H1 (cell line): ENCODE measurements at regions not wholly inside any gene's neighbourhood (a gene's known extent, or its start where the extent isn't known, plus 50 kb on each side); places are given as distances from the start of the nearest gene placed in this dataset.

ENCODE experiments used
- CTCF ChIA-PET: fragments of 300-600 bp; sonication (Branson Sonifier 250); formaldehyde crosslinking; loops from one replicate; lab custom pipeline; 2021; ENCODE audit not compliant: partially characterized antibody; lab: Charles Lee
- POLR2A ChIA-PET: fragments of 300-600 bp; sonication (Branson Sonifier 250); formaldehyde crosslinking; loops from one replicate; lab custom pipeline; 2021; ENCODE audit warnings: inconsistent platforms; ENCODE audit not compliant: partially characterized antibody; lab: Charles Lee
- DNase-seq, 2 experiments: peaks; one replicate each; pipeline versions ENCODE4 v3.0.0 to v3.0.0-alpha.2; 2010 to 2022; ENCODE audit warnings: low spot score in 2 of 2, low read depth in 1 of 2, mixed read lengths in 1 of 2
- FAIRE-seq: peaks from 2 replicates; lab custom pipeline; 2011; peaks lifted over from hg19 to GRCh38; lab: Jason Lieb, UNC
- H2AFZ ChIP-seq: 2 replicates; pipeline ENCODE4 v1.8.1; 2012; ENCODE audit warnings: low read length, inconsistent platforms
- H2AK5ac ChIP-seq: 2 replicates; pipeline ENCODE4 v1.6.1; 2013; ENCODE audit warnings: low read depth, low read length
- H2BK120ac ChIP-seq: replicated peaks from 2 replicates; pipeline ENCODE3; 2013; ENCODE audit warnings: low read depth, low read length, inconsistent platforms
- H2BK12ac ChIP-seq: 2 replicates; pipeline ENCODE4 v1.6.1; 2013; ENCODE audit warnings: low read depth, low read length
- H2BK15ac ChIP-seq: 2 replicates; pipeline ENCODE4 v1.6.1; 2013; ENCODE audit warnings: low read length
- H2BK20ac ChIP-seq: 2 replicates; pipeline ENCODE4 v1.6.1; 2013; ENCODE audit warnings: low read length
- H2BK5ac ChIP-seq: 2 replicates; pipeline ENCODE4 v1.6.1; 2013; ENCODE audit warnings: low read depth, low read length
- H3K14ac ChIP-seq: 2 replicates; pipeline ENCODE4 v1.6.1; 2013; ENCODE audit warnings: inconsistent platforms; ENCODE audit not compliant: insufficient read length
- H3K18ac ChIP-seq: 2 replicates; pipeline ENCODE4 v1.6.1; 2013; ENCODE audit warnings: low read length; ENCODE audit errors: extremely low read depth
- H3K23ac ChIP-seq: 2 replicates; pipeline ENCODE4 v1.6.1; 2013; ENCODE audit warnings: inconsistent platforms; ENCODE audit not compliant: insufficient read length
- H3K23me2 ChIP-seq: 2 replicates; pipeline ENCODE4 v1.6.1; 2013; ENCODE audit warnings: low read depth, low read length
- H3K27ac ChIP-seq: 2 replicates; pipeline ENCODE4 v1.6.1; 2011; ENCODE audit warnings: low read depth, low read length, inconsistent platforms
- H3K27me3 ChIP-seq, 4 experiments: replicated peaks in 1 of 4; 1 replicate in 1 of 4; 2 replicates in 3 of 4; pipeline versions ENCODE4 v1.6.1 to v1.8.1; 2011 to 2013; ENCODE audit warnings: low read length in 3 of 4, mild to moderate bottlenecking in 3 of 4, inconsistent platforms in 2 of 4, mixed read lengths in 2 of 4, moderate library complexity in 1 of 4; ENCODE audit not compliant: control insufficient read depth in 3 of 4, insufficient read depth in 3 of 4; ENCODE audit errors: extremely low read depth in 1 of 4
- H3K36me3 ChIP-seq, 4 experiments: 2 replicates each; pipeline versions ENCODE4 v1.6.1 to v1.8.1; 2011 to 2013; ENCODE audit warnings: mild to moderate bottlenecking in 4 of 4, low read length in 3 of 4, moderate library complexity in 2 of 4, control low read depth in 1 of 4, inconsistent platforms in 1 of 4; ENCODE audit not compliant: insufficient read depth in 4 of 4, control insufficient read depth in 2 of 4
- H3K4ac ChIP-seq: replicated peaks from 2 replicates; pipeline ENCODE3; 2013; ENCODE audit warnings: low read length, low read depth, mixed read lengths, inconsistent platforms; ENCODE audit not compliant: insufficient read length
- H3K4me1 ChIP-seq, 4 experiments: replicated peaks in 1 of 4; 1 replicate in 1 of 4; 2 replicates in 3 of 4; pipeline versions ENCODE4 v1.6.1 to v1.8.1; 2011 to 2013; ENCODE audit warnings: low read length in 3 of 4, inconsistent platforms in 2 of 4, mixed read lengths in 1 of 4; ENCODE audit not compliant: insufficient read depth in 4 of 4, control insufficient read depth in 3 of 4
- H3K4me2 ChIP-seq, 2 experiments: 2 replicates each; pipeline versions ENCODE4 v1.6.1 to v1.8.1; 2011 to 2013; ENCODE audit warnings: low read depth in 2 of 2, low read length in 2 of 2, control low read depth in 1 of 2, inconsistent platforms in 1 of 2, mild to moderate bottlenecking in 1 of 2; ENCODE audit not compliant: insufficient read depth in 1 of 2
- H3K4me3 ChIP-seq, 4 experiments: fragments of 200-600, 300-600 bp in 1 of 4; sonication (generic), shearing (Covaris generic), sonication (Bioruptor Twin) in 1 of 4; 2 replicates each; pipeline versions ENCODE4 v1.5.1 to v1.8.1; 2011 to 2016; ENCODE audit warnings: low read length in 4 of 4, low read depth in 3 of 4, control low read depth in 2 of 4, inconsistent platforms in 2 of 4, mild to moderate bottlenecking in 2 of 4, mixed read lengths in 1 of 4, moderate library complexity in 1 of 4; ENCODE audit not compliant: insufficient read depth in 2 of 4; ENCODE audit errors: extremely low read depth in 1 of 4
- H3K56ac ChIP-seq: replicated peaks from 2 replicates; pipeline ENCODE3; 2013; ENCODE audit warnings: low read depth, mild to moderate bottlenecking, mixed read lengths, low read length, inconsistent platforms; ENCODE audit not compliant: insufficient read length
- H3K79me1 ChIP-seq: 2 replicates; pipeline ENCODE4 v1.6.1; 2013; ENCODE audit warnings: low read depth, low read length, control low read depth
- H3K79me2 ChIP-seq, 2 experiments: 2 replicates each; pipeline versions ENCODE4 v1.6.1 to v1.8.1; 2012 to 2013; ENCODE audit warnings: low read length in 2 of 2, mild to moderate bottlenecking in 2 of 2, inconsistent platforms in 1 of 2; ENCODE audit not compliant: insufficient read depth in 2 of 2, control insufficient read depth in 1 of 2
- H3K9ac ChIP-seq, 4 experiments: replicated peaks in 1 of 4; 1 replicate in 1 of 4; 2 replicates in 3 of 4; pipeline versions ENCODE4 v1.6.1 to v1.8.1; 2011 to 2013; ENCODE audit warnings: low read depth in 3 of 4, low read length in 3 of 4, control low read depth in 2 of 4, mild to moderate bottlenecking in 2 of 4, moderate library complexity in 2 of 4, inconsistent platforms in 1 of 4; ENCODE audit errors: extremely low read depth in 1 of 4
- H3K9me3 ChIP-seq, 2 experiments: 2 replicates each; pipeline versions ENCODE4 v1.6.1 to v1.8.1; 2012 to 2013; ENCODE audit warnings: mild to moderate bottlenecking in 2 of 2, moderate library complexity in 2 of 2, control low read depth in 1 of 2, inconsistent platforms in 1 of 2, low read depth in 1 of 2, low read length in 1 of 2, mixed read lengths in 1 of 2; ENCODE audit not compliant: insufficient read depth in 2 of 2
- H4K20me1 ChIP-seq, 2 experiments: replicated peaks in 1 of 2; 2 replicates each; pipeline versions ENCODE3 to v1.8.1; 2011 to 2013; ENCODE audit warnings: inconsistent platforms in 2 of 2, low read length in 2 of 2, mild to moderate bottlenecking in 1 of 2; ENCODE audit not compliant: insufficient read depth in 2 of 2, control insufficient read depth in 1 of 2
- H4K5ac ChIP-seq: 2 replicates; pipeline ENCODE4 v1.6.1; 2013; ENCODE audit warnings: low read length, low read depth, mixed read lengths, inconsistent platforms; ENCODE audit not compliant: insufficient read length
- H4K8ac ChIP-seq: 2 replicates; pipeline ENCODE4 v1.8.0; 2013; ENCODE audit warnings: mild to moderate bottlenecking, moderate library complexity, low read length, inconsistent platforms; ENCODE audit not compliant: insufficient read depth; ENCODE audit errors: extremely low read depth
- H4K91ac ChIP-seq: replicated peaks from 2 replicates; pipeline ENCODE3; 2013; ENCODE audit warnings: low read length, mixed read lengths, inconsistent platforms; ENCODE audit not compliant: insufficient read length
- BRCA1 ChIP-seq: IDR thresholded peaks from 2 replicates; pipeline ENCODE4 v1.6.1; 2012; ENCODE audit warnings: low read depth, low read length, improper control_type of control experiment
- CBX5 ChIP-seq: fragments of 300-800, 300-1000 bp; sonication (generic); IDR thresholded peaks from 2 replicates; pipeline ENCODE4 v1.7.1; 2016; ENCODE audit warnings: antibody characterized with exemption, low read length, low read depth
- CBX8 ChIP-seq: fragments of 300-800, 300-1000 bp; sonication (generic); IDR thresholded peaks from 2 replicates; pipeline ENCODE4 v1.7.1; 2016; ENCODE audit warnings: low read depth, low read length, borderline replicate concordance
- CREB1 ChIP-seq: IDR thresholded peaks from 2 replicates; pipeline ENCODE4 v1.6.1; 2012; ENCODE audit warnings: inconsistent platforms
- GTF2F1 ChIP-seq: IDR thresholded peaks from 2 replicates; pipeline ENCODE4 v1.6.1; 2012; ENCODE audit warnings: low read depth, low read length, improper control_type of control experiment, borderline replicate concordance
- HDAC6 ChIP-seq: IDR thresholded peaks from one replicate; pipeline ENCODE4 v1.7.1; 2012; ENCODE audit warnings: low read depth, mild to moderate bottlenecking, inconsistent platforms, low read length, moderate library complexity
- KDM5A ChIP-seq: fragments of 200-600 bp; IDR thresholded peaks from 2 replicates; pipeline ENCODE4 v1.7.1; 2012; ENCODE audit warnings: mild to moderate bottlenecking, low read length, inconsistent platforms, mixed read lengths
- MAFK ChIP-seq: IDR thresholded peaks from 2 replicates; pipeline ENCODE4 v1.6.1; 2012; ENCODE audit warnings: low read depth, mild to moderate bottlenecking, improper control_type of control experiment, low read length
- NANOG ChIP-seq: IDR thresholded peaks from 2 replicates; pipeline ENCODE4 v1.6.1; 2011; ENCODE audit warnings: low read length, low read depth, mild to moderate bottlenecking, inconsistent platforms; ENCODE audit not compliant: insufficient read depth, poor library complexity, severe bottlenecking
- NRF1 ChIP-seq: IDR thresholded peaks from 2 replicates; pipeline ENCODE4 v1.6.1; 2011; ENCODE audit warnings: mild to moderate bottlenecking, low read depth, low read length, improper control_type of control experiment
- POLR2A ChIP-seq, 2 experiments: IDR thresholded peaks; 1 replicate in 1 of 2; 2 replicates in 1 of 2; pipeline ENCODE4 v1.6.1; 2011; ENCODE audit warnings: low read depth in 2 of 2, low read length in 2 of 2, mild to moderate bottlenecking in 2 of 2; ENCODE audit errors: control extremely low read depth in 1 of 2
- SRF ChIP-seq: IDR thresholded peaks from 2 replicates; pipeline ENCODE4 v1.6.1; 2011; ENCODE audit warnings: mild to moderate bottlenecking, low read depth, low read length, moderate library complexity
- TBP ChIP-seq: IDR thresholded peaks from 2 replicates; pipeline ENCODE4 v1.6.1; 2011; ENCODE audit warnings: low read depth, low read length, improper control_type of control experiment
- TEAD4 ChIP-seq: IDR thresholded peaks from 2 replicates; pipeline ENCODE4 v1.6.1; 2012; ENCODE audit warnings: low read depth, low read length, inconsistent platforms, mixed read lengths
- YY1 ChIP-seq: IDR thresholded peaks from 2 replicates; pipeline ENCODE4 v1.6.1; 2011; ENCODE audit warnings: low read depth, mild to moderate bottlenecking, low read length
- WGBS, 2 experiments: shearing (Covaris generic) in 1 of 2; methylation state at CpG; one replicate each; pipeline versions ENCODE4 v1.1.6 to v1.1.7; 2013 to 2015; ENCODE audit warnings: low lambda C conversion rate in 2 of 2, mixed read lengths in 2 of 2, inconsistent platforms in 1 of 2, low coverage in 1 of 2, missing lambda C conversion rate in 1 of 2; ENCODE audit not compliant: insufficient replicate concordance in 2 of 2, insufficient coverage in 1 of 2, insufficient read length in 1 of 2; ENCODE audit errors: extremely low coverage in 1 of 2, missing lambda C conversion rate in 1 of 2; 5-methylcytosine and 5-hydroxymethylcytosine counted together
- TF ChIP-seq, protein P1 (sequence below): IDR thresholded peaks from 2 replicates; pipeline ENCODE4 v1.6.1; 2012; ENCODE audit warnings: inconsistent platforms
- TF ChIP-seq, protein P2 (sequence below): IDR thresholded peaks from 2 replicates; pipeline ENCODE4 v1.6.1; 2011; ENCODE audit warnings: low read depth, mild to moderate bottlenecking, low read length; ENCODE audit not compliant: insufficient read depth

GRCh38 chr1:209268479-209268878 is 315.0 kb upstream of the CAMK1G start:
- Histone ChIP-seq H3K27ac (no peak overlapping the region), H3K4ac (no peak overlapping the region), H3K4me2 (no peak overlapping the region), H3K9ac (no peak overlapping the region), H2BK15ac (no peak overlapping the region), H3K4me3 (no peak overlapping the region), H4K91ac (no peak overlapping the region), H3K27me3 (no peaks in the 10 kb centered on the region), H3K56ac (no peak overlapping the region), H3K4me1 (no peaks in the 10 kb centered on the region), H3K23ac (no peak overlapping the region), H2BK120ac (no peak overlapping the region), H2AK5ac (no peak overlapping the region), H2BK20ac (no peak overlapping the region), H3K9me3 (no peaks in the 10 kb centered on the region), H2BK12ac (no peak overlapping the region), H3K36me3 (no peaks in the 10 kb centered on the region), H3K23me2 (no peaks in the 10 kb centered on the region), H3K79me2 (no peaks in the 10 kb centered on the region), H3K18ac (no peak overlapping the region), H4K20me1 (no peaks in the 10 kb centered on the region), H2BK5ac (no peak overlapping the region), H3K79me1 (no peaks in the 10 kb centered on the region), H4K5ac (no peak overlapping the region), H4K8ac (no peak overlapping the region), H2AFZ (no peak overlapping the region), H3K14ac (no peak overlapping the region)
- DNase-seq: no peak
- CTCF ChIA-PET: no interaction called here
- POLR2A ChIA-PET: no interaction called here
- FAIRE-seq: no peak
- 92% methylated on average over 1 of the region's 1 CpG; no CpG with 5 or more reads in 1 of the 2 experiments for WGBS, 2 experiments
- TF ChIP-seq POLR2A (IDR thresholded peaks at IDR 0.05; ENCODE audit: control extremely low read depth in 1 of 2, low read depth in 2 of 2, low read length in 2 of 2) (no peak), MAFK (no peak), TEAD4 (no peak), HDAC6 (no peak), TBP (no peak), NRF1 (no peak), YY1 (no peak), CBX5 (no peak), BRCA1 (no peak), GTF2F1 (no peak), NANOG (no peak), CREB1 (no peak), KDM5A (no peak), SRF (no peak), CBX8 (no peak)
- TF ChIP-seq, protein P1, sequence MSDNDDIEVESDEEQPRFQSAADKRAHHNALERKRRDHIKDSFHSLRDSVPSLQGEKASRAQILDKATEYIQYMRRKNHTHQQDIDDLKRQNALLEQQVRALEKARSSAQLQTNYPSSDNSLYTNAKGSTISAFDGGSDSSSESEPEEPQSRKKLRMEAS: no peak
- TF ChIP-seq, protein P2, sequence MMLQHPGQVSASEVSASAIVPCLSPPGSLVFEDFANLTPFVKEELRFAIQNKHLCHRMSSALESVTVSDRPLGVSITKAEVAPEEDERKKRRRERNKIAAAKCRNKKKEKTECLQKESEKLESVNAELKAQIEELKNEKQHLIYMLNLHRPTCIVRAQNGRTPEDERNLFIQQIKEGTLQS: no peak
